LNCAP (cell line): ENCODE measurements at regions not wholly inside any gene's neighbourhood (a gene's known extent, or its start where the extent isn't known, plus 50 kb on each side); places are given as distances from the start of the nearest gene placed in this dataset.

Experiments
- TF ChIP-seq, protein P1 (sequence below): fragments of 450-650 bp; IDR thresholded peaks from 2 replicates; pipeline ENCODE4 v1.5.1; 2017; ENCODE audit warnings: mild to moderate bottlenecking

DNA sequence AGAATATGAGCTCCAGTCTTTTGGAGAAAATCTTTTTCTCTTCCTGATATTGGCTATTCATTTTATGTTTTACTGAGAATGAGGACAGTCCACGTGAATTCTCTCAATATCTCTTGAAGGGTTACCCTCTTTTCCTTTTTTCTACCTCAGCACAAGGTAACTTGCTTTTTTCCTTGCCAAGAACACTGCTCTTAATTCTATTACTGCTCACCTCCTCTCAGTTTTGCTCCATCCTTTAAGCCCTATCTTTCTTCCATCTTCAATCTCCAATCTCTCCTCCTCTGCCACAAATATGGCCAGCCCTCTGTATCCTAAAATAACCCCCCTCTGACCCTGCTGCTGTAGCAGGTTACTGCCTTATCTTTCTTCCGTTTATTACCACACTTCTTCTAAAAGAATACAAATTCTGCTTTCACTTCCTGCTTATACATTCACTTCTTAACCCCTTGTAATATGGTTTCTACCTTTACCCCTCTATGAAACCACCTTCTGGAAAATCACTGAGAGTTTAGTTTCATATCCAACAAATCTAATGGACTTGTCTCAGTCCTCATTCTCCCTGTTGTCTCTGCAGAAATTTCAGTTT, 89.0 kb downstream of the NFKBIZ start:
- TF ChIP-seq, protein P1, sequence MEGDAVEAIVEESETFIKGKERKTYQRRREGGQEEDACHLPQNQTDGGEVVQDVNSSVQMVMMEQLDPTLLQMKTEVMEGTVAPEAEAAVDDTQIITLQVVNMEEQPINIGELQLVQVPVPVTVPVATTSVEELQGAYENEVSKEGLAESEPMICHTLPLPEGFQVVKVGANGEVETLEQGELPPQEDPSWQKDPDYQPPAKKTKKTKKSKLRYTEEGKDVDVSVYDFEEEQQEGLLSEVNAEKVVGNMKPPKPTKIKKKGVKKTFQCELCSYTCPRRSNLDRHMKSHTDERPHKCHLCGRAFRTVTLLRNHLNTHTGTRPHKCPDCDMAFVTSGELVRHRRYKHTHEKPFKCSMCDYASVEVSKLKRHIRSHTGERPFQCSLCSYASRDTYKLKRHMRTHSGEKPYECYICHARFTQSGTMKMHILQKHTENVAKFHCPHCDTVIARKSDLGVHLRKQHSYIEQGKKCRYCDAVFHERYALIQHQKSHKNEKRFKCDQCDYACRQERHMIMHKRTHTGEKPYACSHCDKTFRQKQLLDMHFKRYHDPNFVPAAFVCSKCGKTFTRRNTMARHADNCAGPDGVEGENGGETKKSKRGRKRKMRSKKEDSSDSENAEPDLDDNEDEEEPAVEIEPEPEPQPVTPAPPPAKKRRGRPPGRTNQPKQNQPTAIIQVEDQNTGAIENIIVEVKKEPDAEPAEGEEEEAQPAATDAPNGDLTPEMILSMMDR = no peak

DNA sequence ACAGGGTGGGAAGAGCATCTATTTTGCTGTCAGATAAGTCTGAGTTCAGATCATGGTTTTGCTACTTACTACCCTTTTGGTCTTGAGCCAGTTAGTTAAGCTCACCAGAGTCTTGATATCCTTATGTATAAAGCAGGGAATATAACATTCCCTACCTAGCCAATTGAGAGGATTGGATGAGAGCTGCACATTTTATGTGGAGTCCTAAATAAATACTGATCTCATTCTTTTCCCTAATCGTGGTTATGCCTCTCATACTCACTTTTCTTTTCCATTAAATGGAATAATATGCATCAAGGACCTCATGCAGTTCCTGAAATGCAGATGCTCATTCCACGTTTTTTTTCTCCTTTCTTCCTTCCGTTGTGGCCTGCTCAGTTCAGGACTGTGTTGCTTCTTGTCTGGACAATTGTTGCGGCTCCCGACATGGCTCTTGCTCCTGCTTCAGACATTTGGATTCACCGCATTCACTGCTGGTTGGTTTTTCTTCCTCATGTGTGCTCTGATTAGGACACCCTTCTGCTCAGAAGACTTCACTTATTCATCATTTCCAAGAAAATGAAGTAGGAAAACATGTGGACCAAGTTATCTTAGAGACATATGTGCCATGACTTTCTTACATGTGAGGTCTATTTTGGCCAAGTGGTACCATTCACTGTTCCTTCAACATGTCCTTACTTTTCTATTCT, 90.2 kb downstream of the NFKBIZ start:
- TF ChIP-seq, protein P1 = no peak

DNA sequence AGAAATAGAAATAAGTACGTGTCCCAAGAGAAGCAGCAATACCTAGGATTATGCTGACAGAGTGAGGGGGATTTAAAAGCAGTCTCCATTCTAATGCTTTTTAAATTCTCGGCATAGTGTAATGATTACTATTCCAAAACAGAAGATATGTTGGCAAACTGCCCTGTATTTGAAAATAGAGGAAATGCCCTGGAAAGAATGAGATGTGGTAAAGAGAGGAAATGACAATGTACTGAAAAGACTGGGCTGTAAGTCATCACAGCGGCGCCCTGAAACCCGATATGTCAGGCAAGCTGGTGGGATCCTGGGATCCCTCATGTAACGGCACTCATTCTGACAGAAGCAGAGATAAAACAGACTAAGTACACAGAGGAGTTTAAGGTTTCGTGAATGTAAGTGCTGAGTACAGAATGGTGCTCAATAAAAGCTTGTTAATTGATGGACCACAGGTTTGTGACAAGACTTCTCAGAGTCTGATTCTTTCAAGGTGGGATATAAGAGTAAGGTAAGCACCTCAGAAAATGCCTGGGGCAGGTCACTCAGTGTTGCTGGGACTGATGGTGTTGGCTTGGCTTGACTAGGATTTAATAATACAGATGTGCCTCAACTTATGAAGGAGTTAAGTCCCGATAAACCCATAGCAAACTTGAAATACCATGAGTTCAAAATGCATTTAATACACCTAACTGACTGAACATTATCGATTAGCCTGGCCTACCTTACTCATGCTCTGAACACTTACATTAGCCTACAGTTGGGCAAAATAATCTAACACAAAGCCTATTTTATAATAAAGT, 91.4 kb downstream of the NFKBIZ start:
- TF ChIP-seq, protein P1 = no peak

DNA sequence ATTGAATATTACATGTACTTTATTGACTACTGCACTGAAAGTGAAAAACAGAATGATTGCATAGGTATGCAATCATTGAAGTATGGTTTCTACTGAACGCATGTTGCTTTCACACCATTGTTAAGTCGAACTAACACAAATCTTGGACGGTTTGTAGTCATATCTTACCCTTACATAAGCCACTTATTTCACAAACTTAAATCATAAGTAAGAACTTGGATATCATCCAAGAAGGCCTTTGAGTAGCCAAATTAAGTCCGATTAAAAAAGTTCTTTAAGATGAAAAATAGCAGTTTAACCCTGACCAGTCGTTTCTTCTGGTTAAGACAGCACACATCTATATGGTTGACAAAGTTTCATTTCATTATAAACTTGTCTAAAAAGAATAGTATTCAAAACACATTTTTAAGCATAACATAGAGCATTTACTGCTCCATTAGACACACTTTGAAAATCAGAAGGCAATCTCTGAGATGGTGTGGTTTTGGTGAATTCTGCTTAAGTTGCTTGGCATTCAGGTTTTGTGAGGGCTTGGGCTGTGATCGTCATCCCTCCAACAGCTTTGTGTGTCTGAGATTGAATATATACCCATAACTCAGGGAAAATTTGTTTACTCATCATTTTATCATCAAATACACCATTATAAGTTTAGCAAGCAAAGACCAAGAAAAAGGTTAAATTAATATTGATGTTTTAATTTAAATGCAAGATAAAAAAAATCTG, 92.2 kb downstream of the NFKBIZ start:
- TF ChIP-seq, protein P1 = no peak

- TF ChIP-seq, protein P1 = no peak
Measured at GRCh38 chr3:101942356-101942755, 93.0 kb downstream of the NFKBIZ start.

DNA sequence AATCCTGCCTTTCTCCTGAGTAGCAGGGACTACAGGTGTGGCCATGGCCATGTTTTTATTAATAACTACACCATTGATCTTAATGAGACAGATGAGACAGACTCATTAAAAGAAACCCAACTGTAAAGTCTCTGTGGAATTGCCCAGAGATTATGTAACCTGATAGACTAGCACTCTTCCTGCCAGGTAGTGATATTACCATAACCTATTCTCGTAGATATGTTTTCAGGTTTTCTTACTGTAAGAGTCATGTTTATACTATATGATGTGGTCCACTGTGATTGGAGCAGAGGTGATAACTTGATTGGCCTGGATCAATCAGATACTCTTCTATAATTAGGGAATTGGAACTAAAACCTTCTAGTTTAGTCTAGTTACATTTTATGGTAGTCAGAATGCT, 93.7 kb downstream of the NFKBIZ start:
- TF ChIP-seq, protein P1 = no peak

GRCh38 chr3:101944308-101944707, 95.0 kb downstream of the NFKBIZ start:
- TF ChIP-seq, protein P1 = no peak
